Lower leg skin (tissue), 3 donors: ENCODE measurements at regions not wholly inside any gene's neighbourhood (a gene's known extent, or its start where the extent isn't known, plus 50 kb on each side); places are given as distances from the start of the nearest gene placed in this dataset.

Experiments
- POLR2A ChIP-seq, 2 donors: fragments of 450-650 bp; IDR thresholded peaks; one replicate each; pipeline ENCODE4 v1.6.1; 2016 to 2017; ENCODE audit warnings: antibody characterized with exemption in 2 of 2, mild to moderate bottlenecking in 1 of 2, moderate library complexity in 1 of 2
- TF ChIP-seq, protein P1 (sequence below), 3 donors: fragments of 450-650 bp; IDR thresholded peaks; one replicate each; pipeline ENCODE4 v1.5.1; 2016; ENCODE audit warnings: antibody characterized with exemption in 3 of 3, mild to moderate bottlenecking in 3 of 3, moderate library complexity in 2 of 3

DNA sequence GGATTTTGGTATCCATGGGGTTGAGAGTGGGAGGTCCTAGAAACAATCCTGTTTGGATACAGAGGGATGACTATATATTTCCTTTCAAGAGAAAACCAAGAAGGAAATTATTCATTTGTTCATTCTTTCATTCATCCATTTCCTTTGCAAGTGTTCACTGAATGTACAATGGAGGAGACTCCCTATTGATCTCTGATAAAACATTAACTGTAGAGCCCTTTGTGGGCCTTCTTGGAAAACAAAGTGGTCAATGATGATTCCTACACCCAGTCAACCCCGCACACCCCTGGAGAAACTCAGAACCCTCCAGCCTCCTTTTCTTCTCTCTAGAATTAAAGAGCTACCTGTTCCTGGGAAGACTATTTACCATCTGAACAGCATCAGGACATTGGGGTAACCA is 247.3 kb downstream of the AUH start:
- no peak for TF ChIP-seq POLR2A (IDR thresholded peaks at IDR 0.05)
- TF ChIP-seq, protein P1, sequence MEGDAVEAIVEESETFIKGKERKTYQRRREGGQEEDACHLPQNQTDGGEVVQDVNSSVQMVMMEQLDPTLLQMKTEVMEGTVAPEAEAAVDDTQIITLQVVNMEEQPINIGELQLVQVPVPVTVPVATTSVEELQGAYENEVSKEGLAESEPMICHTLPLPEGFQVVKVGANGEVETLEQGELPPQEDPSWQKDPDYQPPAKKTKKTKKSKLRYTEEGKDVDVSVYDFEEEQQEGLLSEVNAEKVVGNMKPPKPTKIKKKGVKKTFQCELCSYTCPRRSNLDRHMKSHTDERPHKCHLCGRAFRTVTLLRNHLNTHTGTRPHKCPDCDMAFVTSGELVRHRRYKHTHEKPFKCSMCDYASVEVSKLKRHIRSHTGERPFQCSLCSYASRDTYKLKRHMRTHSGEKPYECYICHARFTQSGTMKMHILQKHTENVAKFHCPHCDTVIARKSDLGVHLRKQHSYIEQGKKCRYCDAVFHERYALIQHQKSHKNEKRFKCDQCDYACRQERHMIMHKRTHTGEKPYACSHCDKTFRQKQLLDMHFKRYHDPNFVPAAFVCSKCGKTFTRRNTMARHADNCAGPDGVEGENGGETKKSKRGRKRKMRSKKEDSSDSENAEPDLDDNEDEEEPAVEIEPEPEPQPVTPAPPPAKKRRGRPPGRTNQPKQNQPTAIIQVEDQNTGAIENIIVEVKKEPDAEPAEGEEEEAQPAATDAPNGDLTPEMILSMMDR (IDR thresholded peaks at IDR 0.05) = no peak
